ENCODE measurements at regions not wholly inside any gene's neighbourhood (a gene's known extent, or its start where the extent isn't known, plus 50 kb on each side); places are given as distances from the start of the nearest gene placed in this dataset.

DNA sequence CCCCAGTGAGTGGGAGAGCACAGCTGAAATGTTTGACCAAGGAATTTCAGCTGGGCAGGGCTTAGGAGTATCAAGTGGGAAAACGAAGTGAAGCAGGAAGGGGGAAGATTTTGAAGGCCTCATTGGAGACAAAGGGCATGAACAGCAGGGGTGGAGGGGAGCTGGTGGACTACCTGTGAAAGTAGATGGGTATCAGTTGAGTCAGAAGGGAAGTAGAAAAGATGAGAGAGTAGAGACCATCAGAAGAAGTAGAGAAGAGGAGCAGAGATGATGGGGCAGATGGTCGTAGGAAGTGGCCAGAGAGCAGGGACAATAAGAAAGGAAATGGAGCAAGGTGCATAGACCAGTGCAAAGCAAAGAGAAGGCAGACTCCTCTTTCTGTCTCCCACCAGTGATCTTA lies 189.0 kb upstream of the RUNX1 start:
- no peak for DNase-seq

DNA sequence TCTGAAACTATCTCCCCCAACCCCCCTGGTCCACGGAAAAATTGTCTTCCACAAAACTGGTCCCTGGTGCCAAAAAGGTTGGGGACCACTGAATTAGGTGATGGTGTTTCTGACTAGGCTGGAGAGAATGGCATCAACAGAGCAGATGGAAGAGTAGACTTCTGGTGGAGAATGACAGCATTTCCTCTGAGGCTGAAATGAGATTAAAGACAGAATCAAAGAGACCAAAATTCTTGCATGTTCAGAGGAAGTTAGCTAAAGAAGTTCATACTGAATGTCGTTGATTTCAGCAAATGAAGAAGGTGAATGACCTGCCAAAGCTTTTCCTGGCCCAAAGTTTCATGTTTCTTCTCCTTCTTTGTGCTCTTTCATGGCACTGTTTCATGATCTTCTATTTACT lies 188.2 kb upstream of the RUNX1 start:
- DNase-seq = no peak

DNA sequence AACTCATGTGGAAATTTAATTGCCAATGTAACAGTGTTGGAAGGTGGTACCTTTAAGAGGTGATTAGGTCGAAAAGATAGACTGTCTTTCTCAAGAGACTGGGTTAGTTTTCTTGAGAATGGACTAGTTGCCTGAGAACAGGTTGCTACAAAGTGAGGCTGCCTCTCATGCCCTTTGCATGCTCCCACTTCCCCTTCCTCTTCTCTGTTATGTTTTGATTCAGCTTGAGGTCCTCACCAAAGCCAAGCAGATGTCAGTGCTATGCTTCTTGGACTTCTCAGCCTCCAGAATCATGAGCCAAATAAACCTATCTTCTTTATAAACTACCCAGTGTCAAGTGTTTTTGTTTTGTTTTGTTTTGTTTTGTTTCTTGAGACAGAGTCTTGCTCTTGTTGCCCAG lies 187.0 kb upstream of the RUNX1 start:
- DNase-seq = no peak

DNA sequence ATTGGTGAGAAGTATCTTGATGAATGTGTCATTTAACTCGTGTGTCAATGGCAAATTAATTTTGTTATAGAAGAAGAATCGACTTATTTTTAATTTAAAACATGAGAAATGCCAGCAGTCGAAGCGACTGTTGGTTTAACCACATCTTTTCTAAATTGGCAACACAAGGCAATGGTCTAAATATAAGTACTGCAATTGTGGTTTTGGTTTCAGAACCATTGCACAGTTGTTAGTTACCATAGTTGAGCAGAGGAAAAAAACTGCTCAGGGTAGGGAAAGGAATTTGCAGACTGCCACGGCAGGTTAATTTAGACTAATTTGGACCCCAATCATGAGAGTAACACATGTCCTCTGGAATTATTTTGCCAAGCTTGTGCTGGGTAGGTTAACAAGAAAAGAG lies 185.6 kb upstream of the RUNX1 start:
- DNase-seq = no peak

DNA sequence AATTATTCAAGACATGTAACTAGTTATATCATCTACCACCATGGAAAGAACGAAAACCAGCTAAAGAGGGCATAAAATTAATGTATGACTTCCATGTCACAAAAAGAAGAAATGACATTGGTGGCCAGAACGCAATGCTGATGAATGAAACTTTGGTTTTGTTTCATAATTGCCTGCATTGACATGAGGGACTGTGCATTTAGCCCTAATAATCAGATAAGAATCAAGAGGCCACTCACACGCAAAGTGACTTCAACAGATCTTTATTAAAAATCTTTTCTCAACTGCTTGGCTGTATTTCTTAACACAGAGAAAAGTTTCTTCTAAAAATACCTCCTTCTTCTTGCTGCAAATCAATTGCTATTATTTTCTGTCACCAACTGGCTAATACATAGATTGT lies 184.7 kb upstream of the RUNX1 start:
- DNase-seq = no peak

DNA sequence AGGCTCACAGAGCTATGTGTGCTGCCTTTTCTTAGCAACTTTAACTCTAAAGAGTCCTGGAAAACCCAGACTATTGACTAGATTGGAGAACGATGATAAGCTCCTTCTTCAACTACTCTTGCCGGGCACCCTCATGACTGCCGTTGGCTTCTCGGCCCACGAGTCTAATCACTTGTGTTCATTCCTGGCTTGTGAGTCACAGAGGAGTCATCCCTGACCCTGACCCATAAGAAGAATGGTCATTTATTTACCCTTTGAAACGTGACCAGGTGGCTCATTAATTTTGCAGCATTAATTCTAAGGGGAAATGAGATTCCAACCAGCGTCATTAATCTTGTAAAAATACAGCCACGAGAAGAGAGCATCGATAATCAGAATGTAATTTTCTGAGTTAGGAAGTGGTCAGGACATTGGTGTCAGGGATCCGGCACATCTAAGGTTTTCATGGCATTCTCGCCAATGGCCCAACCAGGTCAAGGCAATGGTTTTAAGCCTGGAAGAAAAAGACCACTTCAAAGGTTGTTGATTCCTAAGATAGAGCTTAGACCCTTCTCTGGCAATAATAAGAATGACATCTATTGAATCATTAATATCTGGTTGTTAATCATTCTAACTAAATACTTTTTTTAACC lies 183.6 kb upstream of the RUNX1 start:
- DNase-seq = no peak

DNA sequence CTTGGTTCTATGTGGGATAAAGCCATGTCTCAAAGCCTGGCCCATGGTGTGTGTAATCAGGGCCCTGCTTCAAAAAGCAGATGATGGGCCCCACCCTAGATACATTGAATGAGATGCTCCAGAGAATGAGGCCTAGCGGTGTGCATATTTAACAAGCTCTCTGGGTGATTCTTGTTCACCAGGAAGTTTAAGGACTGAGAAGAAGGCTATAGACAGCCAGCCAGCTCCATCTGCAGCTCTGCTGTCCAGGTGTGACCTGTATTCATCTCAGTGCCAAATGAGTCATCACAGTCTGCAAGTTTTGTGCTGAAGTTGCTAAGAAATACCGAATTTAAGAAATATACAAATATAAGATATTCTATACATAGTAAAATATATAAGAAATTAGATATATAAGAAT lies 182.0 kb upstream of the RUNX1 start:
- DNase-seq = no peak

DNA sequence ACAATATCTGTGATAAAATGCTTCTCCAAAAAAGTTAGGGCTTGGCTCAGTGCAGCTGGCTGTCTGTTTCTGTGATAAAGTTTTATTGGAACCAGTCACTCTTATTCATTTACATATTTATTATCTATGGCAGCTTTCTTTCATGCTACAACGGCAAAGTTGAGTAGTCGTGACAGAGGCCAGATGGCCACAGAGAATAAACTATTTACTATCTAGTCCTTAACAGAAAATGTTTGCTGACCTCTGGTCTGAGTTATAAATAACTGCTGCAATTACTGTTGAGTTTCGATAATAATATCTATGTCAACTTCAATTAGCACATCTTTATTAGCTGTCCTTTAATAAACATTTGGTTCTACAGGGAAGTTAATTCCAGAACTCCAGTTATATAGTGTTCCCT lies 180.2 kb upstream of the RUNX1 start:
- DNase-seq = no peak

DNA sequence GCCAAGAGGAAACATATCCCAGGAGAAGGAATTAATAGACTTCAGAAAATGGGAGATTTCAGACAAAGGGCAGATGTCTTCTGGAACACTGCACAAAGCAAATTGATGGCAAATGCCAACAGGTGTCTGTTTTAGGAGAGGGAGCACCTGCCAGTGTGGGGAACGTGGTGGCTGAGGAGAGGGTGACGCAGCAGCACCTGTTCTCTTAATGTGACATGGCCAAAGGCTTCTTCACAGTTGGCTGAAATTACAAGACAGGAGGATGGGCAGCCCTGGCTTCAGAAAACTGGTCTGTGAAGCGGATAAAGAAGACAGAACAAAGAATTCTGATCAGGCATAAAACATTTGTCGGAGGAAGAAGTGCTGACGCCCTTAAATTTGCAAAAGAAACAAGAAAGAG lies 178.7 kb upstream of the RUNX1 start:
- no peak for DNase-seq

DNA sequence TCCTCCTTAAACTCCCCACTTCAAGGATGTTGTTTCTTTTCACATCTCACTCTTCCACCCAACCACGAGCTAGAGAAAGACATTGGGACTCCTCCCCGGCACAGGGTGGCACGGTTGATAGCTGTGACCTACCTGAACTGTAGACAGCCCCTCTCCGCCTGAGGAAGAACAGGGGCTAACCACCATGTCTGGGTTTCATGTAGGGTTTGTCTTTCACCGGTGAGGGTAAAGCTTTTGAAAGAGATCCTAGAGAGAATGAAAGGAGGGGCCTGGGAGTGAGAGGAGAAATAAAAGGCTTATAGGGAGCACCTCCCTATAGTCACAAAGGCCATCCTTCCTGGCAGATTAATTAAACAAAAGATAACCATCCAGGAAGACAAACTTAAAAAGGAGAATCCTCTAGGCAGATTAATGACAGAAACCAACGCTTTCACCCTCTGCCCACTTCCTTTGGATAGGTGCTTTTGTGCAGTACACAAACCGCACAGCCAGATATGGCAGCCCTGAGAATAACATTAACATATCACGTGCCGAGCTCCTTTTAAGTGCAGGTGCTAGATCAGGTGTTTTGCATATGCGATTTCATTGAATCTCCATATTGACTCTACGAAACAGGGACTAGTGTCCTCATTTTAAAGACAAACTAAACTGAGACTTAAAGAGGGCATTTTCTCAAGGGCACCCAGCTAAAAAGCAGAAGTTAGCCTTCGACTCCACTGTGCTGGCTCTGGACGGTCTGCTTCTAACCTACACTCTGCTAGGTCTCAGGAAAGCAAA lies 178.1 kb upstream of the RUNX1 start:
- peak in 1 of 2 donors; percentile 21 for DNase-seq

DNA sequence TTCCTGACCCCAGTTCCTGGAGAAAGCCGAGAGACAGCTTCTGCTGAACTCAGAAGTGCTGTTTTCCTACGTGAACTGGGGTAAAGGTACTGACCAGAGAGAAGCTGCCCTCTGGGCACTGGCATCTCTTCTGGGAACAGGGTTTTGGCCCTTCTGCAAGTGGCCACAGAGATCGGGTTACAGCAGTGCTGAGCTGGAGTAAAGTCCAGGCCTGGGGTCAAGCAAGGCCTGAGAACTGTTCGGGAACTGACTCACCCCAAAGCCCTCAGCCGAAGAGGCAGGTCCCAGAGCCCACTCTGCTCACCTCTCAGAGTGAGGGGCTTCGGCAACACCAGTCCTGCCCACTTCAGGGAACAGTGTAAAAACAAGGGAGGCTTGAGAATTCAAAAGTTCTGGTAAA lies 177.2 kb upstream of the RUNX1 start:
- no peak for DNase-seq

DNA sequence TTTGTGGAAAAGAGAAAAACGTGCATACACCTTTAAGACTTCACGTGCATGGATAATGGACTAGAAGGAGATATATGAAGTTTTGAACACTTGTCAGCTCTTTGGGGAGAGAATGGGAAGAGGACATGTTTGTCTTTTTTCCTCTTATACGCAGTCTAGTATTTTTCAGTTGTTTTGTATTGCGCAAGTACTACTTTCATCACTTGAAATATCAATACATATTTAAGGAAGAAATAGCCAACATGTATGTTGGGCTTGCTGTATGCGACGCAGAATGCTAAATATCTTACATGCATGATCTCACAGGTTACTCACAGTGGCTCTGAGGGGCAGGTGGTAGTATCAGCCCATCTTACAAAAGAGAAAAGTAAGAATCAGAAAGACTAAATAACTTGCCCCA lies 176.5 kb upstream of the RUNX1 start:
- peak in 1 of 2 donors; percentile 6 for DNase-seq

DNA sequence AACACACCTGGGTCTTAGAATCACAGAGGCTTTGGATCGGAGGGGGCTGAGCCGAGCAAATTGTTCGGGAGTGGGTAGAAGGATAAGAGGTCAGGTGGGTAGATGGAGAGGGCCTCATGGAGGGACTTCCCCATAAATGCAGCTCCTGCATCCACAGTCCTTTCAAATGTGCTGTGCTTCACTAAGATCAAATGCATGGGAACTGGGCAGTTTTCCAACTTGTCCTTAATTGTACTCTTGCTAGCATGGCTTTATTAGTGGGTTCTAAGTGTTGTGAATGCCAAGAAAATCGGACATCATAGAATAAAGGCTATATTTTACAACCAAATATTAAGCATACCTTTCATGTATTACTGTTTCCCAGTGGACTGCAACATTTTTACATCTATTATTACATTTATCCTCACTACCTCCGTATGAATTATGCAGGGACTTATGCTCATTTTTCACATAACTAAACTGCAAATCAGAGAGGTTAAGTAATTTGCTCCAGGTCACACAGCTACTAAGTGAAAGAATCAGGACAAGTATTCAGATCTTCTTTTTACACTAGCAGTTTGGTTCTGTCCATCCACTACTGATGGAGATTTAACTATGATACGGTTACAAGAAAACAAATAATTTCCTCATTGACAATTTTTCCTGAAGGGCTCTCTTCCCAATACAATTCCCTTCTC lies 174.5 kb upstream of the RUNX1 start:
- no peak for DNase-seq

DNA sequence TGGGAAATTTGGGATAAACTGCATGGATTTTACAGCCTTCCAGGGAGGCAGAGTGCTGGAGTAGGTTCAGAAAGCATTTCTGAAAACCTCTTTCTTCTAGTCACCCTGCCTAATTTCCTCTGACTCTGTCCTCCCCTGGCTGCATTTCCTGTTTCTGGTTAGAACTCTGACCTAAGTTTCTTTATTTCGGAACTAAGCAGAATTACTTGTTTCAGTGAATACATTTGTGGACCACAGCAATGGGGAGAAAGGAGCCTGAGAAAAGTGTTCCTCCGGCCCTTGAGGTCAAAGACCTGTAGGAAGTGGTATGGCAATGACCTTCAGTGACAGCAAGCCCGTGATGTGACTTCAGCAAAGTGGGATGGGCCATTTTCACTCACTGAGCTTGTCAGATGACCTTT lies 173.4 kb upstream of the RUNX1 start:
- peak; percentile 29 to 36 for DNase-seq

DNA sequence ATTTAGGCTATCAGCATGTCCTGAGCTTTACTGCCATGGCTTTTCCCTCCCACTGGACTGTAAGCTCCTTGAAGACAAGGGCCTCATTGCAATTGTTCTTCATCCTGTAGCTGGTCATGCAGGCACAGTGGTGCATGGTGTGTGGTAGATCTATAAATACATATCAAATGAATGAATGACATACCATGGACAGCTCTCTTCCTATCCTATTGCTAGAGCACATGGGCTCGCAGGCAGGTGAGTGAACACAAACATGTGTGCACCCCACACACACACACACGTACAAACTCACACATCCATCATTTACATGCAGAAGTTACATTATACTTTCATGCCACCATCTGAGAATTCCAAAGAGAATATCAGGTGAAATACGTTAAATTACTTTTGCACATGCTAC lies 172.9 kb upstream of the RUNX1 start:
- no peak for DNase-seq

DNA sequence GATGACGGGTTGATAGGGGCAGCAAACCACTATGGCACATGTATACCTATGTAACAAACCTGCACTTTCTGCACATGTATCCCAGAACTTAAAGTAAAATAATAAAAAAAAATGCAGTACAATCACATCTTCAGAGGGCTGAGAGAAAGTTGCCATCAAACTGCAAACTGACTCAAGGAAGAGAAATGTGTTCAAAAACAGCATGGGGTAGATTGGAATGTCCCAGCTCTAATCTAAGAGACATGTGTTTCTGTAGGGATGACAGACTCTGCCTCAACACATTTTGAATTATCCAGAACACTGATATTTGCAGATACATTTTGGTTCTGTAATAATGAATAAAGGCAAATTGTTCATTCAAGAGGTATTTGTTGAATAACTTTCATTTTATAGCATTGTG lies 171.2 kb upstream of the RUNX1 start:
- no peak for DNase-seq

DNA sequence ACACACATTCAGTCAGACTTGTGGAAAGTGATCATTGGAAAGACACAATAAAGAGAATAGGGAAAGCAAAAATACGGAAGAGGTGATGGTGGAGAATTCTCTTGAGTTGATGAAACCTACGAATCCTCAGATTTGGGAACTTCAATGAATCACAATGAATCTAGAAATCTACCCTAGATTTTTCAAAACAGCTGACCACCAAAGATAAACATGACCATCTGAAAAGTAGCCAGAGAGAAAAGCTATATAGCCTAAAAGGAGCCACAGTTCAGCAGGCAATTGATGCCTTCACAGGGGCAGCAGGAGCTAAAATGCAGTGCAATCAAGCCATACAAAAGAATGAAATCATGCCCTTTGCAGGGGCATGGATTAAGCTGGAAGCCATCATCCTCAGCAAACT lies 170.6 kb upstream of the RUNX1 start:
- no peak for DNase-seq

DNA sequence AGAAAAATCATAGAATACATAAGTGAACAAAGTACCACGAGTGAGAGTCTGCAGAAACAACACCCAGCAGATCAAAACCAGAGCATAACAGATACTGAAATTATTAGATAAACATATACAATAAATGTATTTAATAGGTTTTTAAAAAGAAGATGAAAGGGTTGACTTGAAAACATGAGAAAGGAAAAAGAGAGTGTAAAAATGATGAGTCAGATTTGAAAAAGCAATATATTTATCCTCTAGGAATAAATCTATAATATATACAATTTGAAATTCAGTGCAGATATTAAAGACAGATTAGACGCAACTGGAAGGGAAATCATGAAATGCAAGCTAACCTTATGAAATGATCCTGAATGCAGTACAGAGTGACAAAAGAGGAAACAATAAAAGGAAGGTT lies 170.2 kb upstream of the RUNX1 start:
- no peak for DNase-seq

DNA sequence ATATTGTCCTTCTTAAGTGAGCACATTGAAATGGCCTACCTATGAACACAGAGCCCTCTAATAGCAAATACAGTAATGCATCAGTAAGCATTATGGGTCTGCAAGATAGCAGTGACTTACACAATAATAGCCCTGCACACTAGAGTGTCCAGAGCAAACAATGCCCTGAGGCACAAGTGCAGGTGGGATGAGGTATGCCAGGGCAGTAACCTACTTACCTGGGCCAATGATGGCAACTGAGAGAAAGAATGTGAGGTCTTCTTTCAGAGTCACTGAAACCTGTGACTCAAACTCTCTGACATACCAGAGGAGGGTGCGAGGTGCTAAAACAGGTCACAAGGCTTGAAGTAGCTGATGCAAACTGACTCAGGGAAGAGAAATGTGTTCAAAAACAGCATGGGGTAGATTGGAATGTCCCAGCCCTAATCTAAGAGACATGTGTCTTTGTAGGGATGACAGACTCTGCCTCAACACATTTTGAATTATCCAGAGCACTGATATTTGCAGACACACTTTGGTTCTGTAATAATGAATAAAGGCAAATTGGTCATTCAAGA lies 168.5 kb upstream of the RUNX1 start:
- no peak for DNase-seq

DNA sequence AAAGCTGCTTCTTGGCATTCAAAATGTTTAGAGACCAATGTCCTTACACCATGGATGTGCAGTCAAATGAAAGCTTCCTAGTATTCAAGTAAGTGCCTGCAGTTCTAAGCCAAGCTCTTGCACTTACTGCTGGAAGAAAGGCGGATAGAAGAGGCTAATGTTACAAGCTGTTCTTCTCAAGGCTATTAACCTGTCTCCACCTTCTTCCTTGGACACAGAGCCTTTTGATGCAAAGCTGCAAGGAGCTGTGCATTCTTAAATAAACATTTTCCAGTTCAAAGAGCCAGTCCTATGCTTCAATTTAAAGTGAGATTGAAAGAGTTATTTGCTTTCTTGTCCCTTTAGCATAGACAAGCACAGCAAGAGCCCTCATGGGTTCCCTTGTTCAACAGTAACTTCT lies 167.9 kb upstream of the RUNX1 start:
- DNase-seq = no peak

DNA sequence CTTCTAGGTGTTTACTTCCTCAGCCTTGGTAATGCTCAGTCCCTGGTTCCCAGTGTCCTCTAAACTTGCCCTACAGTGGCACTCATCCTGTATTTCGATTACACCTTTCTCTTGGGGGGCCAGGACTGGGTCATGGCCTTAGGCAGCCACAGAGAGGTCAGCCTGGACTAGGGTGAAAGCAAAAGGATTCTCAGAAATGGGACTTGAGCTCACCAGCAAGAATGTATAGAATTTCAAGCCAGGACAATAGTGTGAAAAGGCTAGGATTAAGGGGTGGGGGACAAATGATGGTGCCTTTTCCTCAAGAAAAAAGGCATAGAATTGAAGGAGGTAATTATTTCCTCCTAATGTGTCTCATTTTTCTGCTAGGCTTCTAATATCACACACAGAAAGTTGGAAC lies 166.8 kb upstream of the RUNX1 start:
- DNase-seq = no peak

DNA sequence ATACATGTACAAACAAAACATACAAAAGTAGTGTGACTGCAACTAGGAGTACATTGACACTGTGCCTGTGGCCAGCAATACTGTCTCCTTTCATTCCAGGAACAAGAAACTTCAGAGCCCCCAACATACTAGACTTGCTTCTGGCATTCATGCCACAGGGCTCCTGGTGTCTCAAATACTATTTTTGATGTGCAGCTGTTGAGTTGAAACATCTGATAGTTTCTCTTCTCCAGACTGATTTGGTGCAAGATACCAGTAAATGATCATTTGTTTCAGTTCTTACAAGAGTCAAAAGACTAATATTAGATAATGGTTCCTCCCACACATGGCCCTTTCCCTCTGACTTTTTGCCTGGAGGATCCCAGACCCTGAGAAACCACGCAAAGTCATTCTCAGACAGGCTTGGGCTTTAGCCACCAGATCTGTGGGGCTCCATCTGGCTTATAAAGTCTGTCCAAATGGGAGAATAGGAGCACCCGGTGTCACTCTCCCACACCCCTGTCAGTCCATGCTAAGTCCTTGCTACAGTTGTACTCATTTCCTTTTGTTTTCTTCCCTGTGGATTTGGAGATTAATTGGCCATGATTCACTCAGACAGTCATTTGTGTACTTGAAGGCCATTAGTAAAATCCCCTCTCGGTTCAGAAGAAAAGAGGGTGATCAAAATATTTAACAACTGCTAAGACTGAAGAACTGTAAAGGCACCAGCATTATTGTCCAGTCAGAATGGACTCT lies 163.5 kb upstream of the RUNX1 start:
- no peak for DNase-seq

DNA sequence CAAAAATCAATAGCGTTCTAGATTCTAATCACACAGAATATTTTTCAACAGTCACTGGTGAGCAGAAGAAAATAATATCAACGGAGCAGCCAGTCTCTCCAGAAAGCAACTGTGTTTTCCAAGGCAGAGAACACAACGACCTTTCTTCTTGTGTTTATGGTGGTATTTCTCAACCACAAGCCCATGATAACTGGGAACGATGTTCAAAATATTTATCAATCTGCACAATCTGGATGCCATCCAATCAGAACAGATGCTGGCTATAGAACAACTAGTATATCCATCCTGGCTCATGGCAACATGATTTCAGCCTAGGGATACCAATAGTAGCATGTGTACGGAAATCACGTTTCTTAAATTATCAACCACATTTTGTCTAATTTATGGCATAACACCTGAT lies 162.7 kb upstream of the RUNX1 start:
- DNase-seq = no peak

Measured in inflammatory macrophage treated with lipopolysaccharide for 1 hour (primary cell).